ENCODE measurements at regions not wholly inside any gene's neighbourhood (a gene's known extent, or its start where the extent isn't known, plus 50 kb on each side); places are given as distances from the start of the nearest gene placed in this dataset.

- CTCF ChIA-PET = no interaction called here
Observed at GRCh38 chr13:59345311-59345710, 818.4 kb downstream of the DIAPH3 start.

GRCh38 chr13:59346999-59347723 lies 816.6 kb downstream of the DIAPH3 start:
- H3K27me3 ChIP-seq (replicated peaks in 1 of 2; ENCODE audit: control insufficient read depth in 2 of 2, extremely low read depth in 1 of 2, insufficient read depth in 2 of 2, low read length in 1 of 2) = no peaks in the 10 kb centered on the region
- Mint-ChIP-seq H3K36me3 (no peaks in the 10 kb centered on the region), H3K9me3 (peaks cover 0 to 8% (median 0%) of the 10 kb centered on the region in 3 donors), H3K4me1 (no peaks in the 10 kb centered on the region), H3K27ac (no peak overlapping the region), H3K4me3 (no peak overlapping the region), H3K27me3 (peaks cover 2 to 9% of the 10 kb centered on the region in 2 donors)
- CTCF ChIA-PET = no interaction called here
- H3K4me3 ChIP-seq (ENCODE audit: control insufficient read depth in 1 of 2, extremely low read depth in 1 of 2, low read length in 1 of 2) = no peak overlapping the region
- no peak for ATAC-seq (replicated peaks in 1 of 4)
- H3K9me3 ChIP-seq = no peaks in the 10 kb centered on the region
- no CpG with 5 or more reads among the region's 8 CpGs for WGBS (ENCODE audit: insufficient coverage)
- no peaks in the 10 kb centered on the region for H3K4me1 ChIP-seq (ENCODE audit: control insufficient read depth in 1 of 2, extremely low read depth in 1 of 2, insufficient read depth in 2 of 2, low read length in 2 of 2)
- POLR2A ChIA-PET = no interaction called here
- no peak overlapping the region for H3K27ac ChIP-seq (ENCODE audit: low read length)
- H3K36me3 ChIP-seq (ENCODE audit: control insufficient read depth in 2 of 2, extremely low read depth in 1 of 2, insufficient read depth in 1 of 2, low read length in 1 of 2) = no peaks in the 10 kb centered on the region
- no peak for DNase-seq

More at GRCh38 chr13:59345311-59345710, 818.4 kb downstream of the DIAPH3 start:
- Mint-ChIP-seq H3K4me3 (no peak overlapping the region), H3K36me3 (no peaks in the 10 kb centered on the region), H3K27ac (no peak overlapping the region), H3K4me1 (no peaks in the 10 kb centered on the region), H3K9me3 (peaks cover 0 to 8% (median 0%) of the 10 kb centered on the region in 3 donors), H3K27me3 (peaks cover 2 to 9% of the 10 kb centered on the region in 2 donors)
- POLR2A ChIA-PET = interaction anchor here in 1 of 2 donors (0.6 kb wide), 1 partner anchor 11 kb away, joined by 3 read pairs; no protein-coding TSS in a partner anchor
- H3K27ac ChIP-seq (ENCODE audit: low read length) = no peak overlapping the region
- no peaks in the 10 kb centered on the region for H3K36me3 ChIP-seq (ENCODE audit: control insufficient read depth in 2 of 2, extremely low read depth in 1 of 2, insufficient read depth in 1 of 2, low read length in 1 of 2)
- no peak overlapping the region for H3K4me3 ChIP-seq (ENCODE audit: control insufficient read depth in 1 of 2, extremely low read depth in 1 of 2, low read length in 1 of 2)
- no peaks in the 10 kb centered on the region for H3K4me1 ChIP-seq (ENCODE audit: control insufficient read depth in 1 of 2, extremely low read depth in 1 of 2, insufficient read depth in 2 of 2, low read length in 2 of 2)
- ATAC-seq (replicated peaks in 1 of 4) = no peak
- H3K27me3 ChIP-seq (replicated peaks in 1 of 2; ENCODE audit: control insufficient read depth in 2 of 2, extremely low read depth in 1 of 2, insufficient read depth in 2 of 2, low read length in 1 of 2) = no peaks in the 10 kb centered on the region
- no peak for DNase-seq
- H3K9me3 ChIP-seq = no peaks in the 10 kb centered on the region
- 42% methylated on average over 2 of the region's 2 CpGs for WGBS (ENCODE audit: insufficient coverage)

GRCh38 chr13:59348617-59349016 lies 815.1 kb downstream of the DIAPH3 start:
- Mint-ChIP-seq H3K9me3 (peaks cover 0 to 2% (median 0%) of the 10 kb centered on the region in 3 donors), H3K4me1 (no peaks in the 10 kb centered on the region), H3K4me3 (no peak overlapping the region), H3K27me3 (peaks cover 2 to 4% of the 10 kb centered on the region in 2 donors), H3K36me3 (no peaks in the 10 kb centered on the region), H3K27ac (no peak overlapping the region)
- ChIA-PET CTCF (no interaction called here), POLR2A (no interaction called here)
- Histone ChIP-seq H3K4me1 (ENCODE audit: control insufficient read depth in 1 of 2, extremely low read depth in 1 of 2, insufficient read depth in 2 of 2, low read length in 2 of 2) (no peaks in the 10 kb centered on the region), H3K9me3 (no peaks in the 10 kb centered on the region), H3K36me3 (ENCODE audit: control insufficient read depth in 2 of 2, extremely low read depth in 1 of 2, insufficient read depth in 1 of 2, low read length in 1 of 2) (no peaks in the 10 kb centered on the region), H3K27me3 (replicated peaks in 1 of 2; ENCODE audit: control insufficient read depth in 2 of 2, extremely low read depth in 1 of 2, insufficient read depth in 2 of 2, low read length in 1 of 2) (no peaks in the 10 kb centered on the region), H3K27ac (ENCODE audit: low read length) (no peak overlapping the region), H3K4me3 (ENCODE audit: control insufficient read depth in 1 of 2, extremely low read depth in 1 of 2, low read length in 1 of 2) (no peak overlapping the region)
- ATAC-seq (replicated peaks in 1 of 4) = no peak
- WGBS (ENCODE audit: insufficient coverage) = no CpG with 5 or more reads among the region's 1 CpG
- DNase-seq = no peak

GRCh38 chr13:59352600-59352999 lies 811.1 kb downstream of the DIAPH3 start:
- DNase-seq = no peak
- 88% methylated on average over 2 of the region's 2 CpGs for WGBS (ENCODE audit: insufficient coverage)
- Histone ChIP-seq H3K36me3 (ENCODE audit: control insufficient read depth in 2 of 2, extremely low read depth in 1 of 2, insufficient read depth in 1 of 2, low read length in 1 of 2) (no peaks in the 10 kb centered on the region), H3K4me1 (ENCODE audit: control insufficient read depth in 1 of 2, extremely low read depth in 1 of 2, insufficient read depth in 2 of 2, low read length in 2 of 2) (no peaks in the 10 kb centered on the region), H3K9me3 (no peaks in the 10 kb centered on the region), H3K27ac (ENCODE audit: low read length) (no peak overlapping the region), H3K27me3 (replicated peaks in 1 of 2; ENCODE audit: control insufficient read depth in 2 of 2, extremely low read depth in 1 of 2, insufficient read depth in 2 of 2, low read length in 1 of 2) (no peaks in the 10 kb centered on the region), H3K4me3 (ENCODE audit: control insufficient read depth in 1 of 2, extremely low read depth in 1 of 2, low read length in 1 of 2) (no peak overlapping the region)
- H3K27me3 Mint-ChIP-seq = peaks cover 2 to 4% of the 10 kb centered on the region in 2 donors
- H3K4me3 Mint-ChIP-seq = no peak overlapping the region
- H3K36me3 Mint-ChIP-seq = no peaks in the 10 kb centered on the region
- no peak for ATAC-seq (replicated peaks in 1 of 4)
- ChIA-PET CTCF (no interaction called here), POLR2A (no interaction called here)
- H3K9me3 Mint-ChIP-seq = no peaks in the 10 kb centered on the region
- peaks cover 0 to 3% (median 0%) of the 10 kb centered on the region in 3 donors for H3K4me1 Mint-ChIP-seq
- H3K27ac Mint-ChIP-seq = no peak overlapping the region

GRCh38 chr13:59354665-59355369 lies 808.9 kb downstream of the DIAPH3 start:
- CTCF ChIA-PET = no interaction called here
- Mint-ChIP-seq H3K27me3 (peaks cover 0 to 4% of the 10 kb centered on the region in 2 donors), H3K4me3 (no peak overlapping the region), H3K4me1 (peaks cover 0 to 9% (median 3%) of the 10 kb centered on the region in 3 donors), H3K9me3 (no peaks in the 10 kb centered on the region), H3K27ac (no peak overlapping the region), H3K36me3 (no peaks in the 10 kb centered on the region)
- no peaks in the 10 kb centered on the region for H3K36me3 ChIP-seq (ENCODE audit: control insufficient read depth in 2 of 2, extremely low read depth in 1 of 2, insufficient read depth in 1 of 2, low read length in 1 of 2)
- no peak for DNase-seq
- H3K27me3 ChIP-seq (replicated peaks in 1 of 2; ENCODE audit: control insufficient read depth in 2 of 2, extremely low read depth in 1 of 2, insufficient read depth in 2 of 2, low read length in 1 of 2) = no peaks in the 10 kb centered on the region
- POLR2A ChIA-PET = no interaction called here
- H3K9me3 ChIP-seq = no peaks in the 10 kb centered on the region
- H3K4me1 ChIP-seq (ENCODE audit: control insufficient read depth in 1 of 2, extremely low read depth in 1 of 2, insufficient read depth in 2 of 2, low read length in 2 of 2) = no peaks in the 10 kb centered on the region
- WGBS (ENCODE audit: insufficient coverage) = 100% methylated on average over 1 of the region's 3 CpGs
- ATAC-seq (replicated peaks in 1 of 4) = no peak
- no peak overlapping the region for H3K27ac ChIP-seq (ENCODE audit: low read length)
- H3K4me3 ChIP-seq (ENCODE audit: control insufficient read depth in 1 of 2, extremely low read depth in 1 of 2, low read length in 1 of 2) = no peak overlapping the region

- H3K4me1 ChIP-seq (ENCODE audit: control insufficient read depth in 1 of 2, extremely low read depth in 1 of 2, insufficient read depth in 2 of 2, low read length in 2 of 2) = peaks cover 0 to 2% of the 10 kb centered on the region in 2 experiments
- ChIA-PET CTCF (no interaction called here), POLR2A (interaction anchor here in 1 of 2 donors (0.6 kb wide), 1 partner anchor 11 kb away, joined by 3 read pairs; no protein-coding TSS in a partner anchor)
- DNase-seq (no peak), ATAC-seq (replicated peaks in 1 of 4) (no peak)
- no peak overlapping the region for H3K4me3 Mint-ChIP-seq
- H3K4me1 Mint-ChIP-seq = peaks cover 0 to 13% (median 5%) of the 10 kb centered on the region in 3 donors
- H3K4me3 ChIP-seq (ENCODE audit: control insufficient read depth in 1 of 2, extremely low read depth in 1 of 2, low read length in 1 of 2) = no peak overlapping the region
- H3K9me3 ChIP-seq = no peaks in the 10 kb centered on the region
- no peaks in the 10 kb centered on the region for H3K36me3 ChIP-seq (ENCODE audit: control insufficient read depth in 2 of 2, extremely low read depth in 1 of 2, insufficient read depth in 1 of 2, low read length in 1 of 2)
- 65% methylated on average over 6 of the region's 8 CpGs for WGBS (ENCODE audit: insufficient coverage)
- H3K27ac ChIP-seq (ENCODE audit: low read length) = no peak overlapping the region
- no peaks in the 10 kb centered on the region for H3K9me3 Mint-ChIP-seq
- no peaks in the 10 kb centered on the region for H3K36me3 Mint-ChIP-seq
- no peaks in the 10 kb centered on the region for H3K27me3 ChIP-seq (replicated peaks in 1 of 2; ENCODE audit: control insufficient read depth in 2 of 2, extremely low read depth in 1 of 2, insufficient read depth in 2 of 2, low read length in 1 of 2)
- peaks cover 0 to 4% of the 10 kb centered on the region in 2 donors for H3K27me3 Mint-ChIP-seq
- no peak overlapping the region for H3K27ac Mint-ChIP-seq
Observed at GRCh38 chr13:59356607-59357006, 807.1 kb downstream of the DIAPH3 start.

Data from T-cell (primary cell).